SU-DHL-6 (cell line): ENCODE measurements at regions not wholly inside any gene's neighbourhood (a gene's known extent, or its start where the extent isn't known, plus 50 kb on each side); places are given as distances from the start of the nearest gene placed in this dataset.

Experiments used
- H2AFZ ChIP-seq: fragments of 200-600 bp; sonication (generic); 2 replicates; pipeline ENCODE4 v1.6.1; 2014; ENCODE audit warnings: low read depth, mild to moderate bottlenecking, moderate library complexity, mixed read lengths, antibody characterized with exemption, low read length; ENCODE audit not compliant: severe bottlenecking
- H3F3A ChIP-seq: fragments of 200-600 bp; shearing (Covaris generic); 2 replicates; pipeline ENCODE4 v1.6.0; 2016; ENCODE audit warnings: antibody characterized with exemption, mild to moderate bottlenecking; ENCODE audit not compliant: insufficient read depth
- H3K27ac ChIP-seq: fragments of 200-600 bp; sonication (generic); 2 replicates; pipeline ENCODE4 v1.5.1; 2016; ENCODE audit warnings: low read depth, mild to moderate bottlenecking, low read length, moderate library complexity, mixed read lengths
- H3K27me3 ChIP-seq: fragments of 200-600 bp; sonication (generic), shearing (Covaris generic); 2 replicates; pipeline ENCODE4 v1.6.0; 2014; ENCODE audit warnings: mild to moderate bottlenecking, low read length
- H3K36me3 ChIP-seq: fragments of 200-600 bp; sonication (generic); 2 replicates; pipeline ENCODE4 v1.6.1; 2014; ENCODE audit warnings: mild to moderate bottlenecking, low read length, mixed read lengths
- H3K4me2 ChIP-seq: fragments of 300-600, 200-600 bp; shearing (Covaris generic), sonication (generic); 2 replicates; pipeline ENCODE4 v1.6.0; 2014; ENCODE audit warnings: low read length, low read depth, mild to moderate bottlenecking; ENCODE audit not compliant: poor library complexity, severe bottlenecking
- H3K4me3 ChIP-seq: fragments of 200-600 bp; sonication (generic); 2 replicates; pipeline ENCODE4 v1.5.1; 2014; ENCODE audit warnings: antibody characterized with exemption, low read length, mild to moderate bottlenecking, mixed read lengths; ENCODE audit not compliant: insufficient read depth, poor library complexity, severe bottlenecking
- H3K79me2 ChIP-seq: fragments of 200-600 bp; sonication (generic); 2 replicates; pipeline ENCODE4 v1.6.1; 2014; ENCODE audit warnings: mild to moderate bottlenecking, low read length, moderate library complexity; ENCODE audit not compliant: insufficient read depth
- H3K9ac ChIP-seq: fragments of 200-600 bp; sonication (generic); 2 replicates; pipeline ENCODE4 v1.7.0; 2014; ENCODE audit warnings: mild to moderate bottlenecking, low read length
- H3K9me2 ChIP-seq: fragments of 200-600 bp; sonication (generic); replicated peaks from 2 replicates; pipeline ENCODE4 v1.6.1; 2014; ENCODE audit warnings: low read length; ENCODE audit not compliant: insufficient read depth
- H3K9me3 ChIP-seq: fragments of 200-600 bp; sonication (generic); 2 replicates; pipeline ENCODE4 v1.6.1; 2014; ENCODE audit warnings: low read length, mixed read lengths; ENCODE audit not compliant: insufficient read depth
- H4K20me1 ChIP-seq: fragments of 200-600 bp; sonication (generic); 2 replicates; pipeline ENCODE4 v1.6.1; 2014; ENCODE audit warnings: low read depth, mild to moderate bottlenecking, antibody characterized with exemption, low read length, moderate library complexity, mixed read lengths
- EZH2phosphoT487 ChIP-seq: fragments of 200-600 bp; sonication (generic), shearing (Covaris generic); conservative IDR thresholded peaks from 2 replicates; pipeline ENCODE4 v1.6.1; 2018; ENCODE audit warnings: mild to moderate bottlenecking, antibody characterized with exemption, low read length, moderate library complexity, mixed read lengths
- TF ChIP-seq, protein P1 (sequence below): fragments of 200-600 bp; sonication (generic); IDR thresholded peaks from one replicate; pipeline ENCODE4 v1.5.1; 2017; ENCODE audit warnings: antibody characterized with exemption, mild to moderate bottlenecking, low read length, moderate library complexity; ENCODE audit not compliant: insufficient read depth, poor library complexity, severe bottlenecking

- no peak overlapping the region for H3K27ac ChIP-seq
- no peaks in the 10 kb centered on the region for H3F3A ChIP-seq
- H3K36me3 ChIP-seq: no peaks in the 10 kb centered on the region
- H3K9me3 ChIP-seq: no peaks in the 10 kb centered on the region
- H4K20me1 ChIP-seq: no peaks in the 10 kb centered on the region
- no peaks in the 10 kb centered on the region for H3K27me3 ChIP-seq
- TF ChIP-seq, protein P1, sequence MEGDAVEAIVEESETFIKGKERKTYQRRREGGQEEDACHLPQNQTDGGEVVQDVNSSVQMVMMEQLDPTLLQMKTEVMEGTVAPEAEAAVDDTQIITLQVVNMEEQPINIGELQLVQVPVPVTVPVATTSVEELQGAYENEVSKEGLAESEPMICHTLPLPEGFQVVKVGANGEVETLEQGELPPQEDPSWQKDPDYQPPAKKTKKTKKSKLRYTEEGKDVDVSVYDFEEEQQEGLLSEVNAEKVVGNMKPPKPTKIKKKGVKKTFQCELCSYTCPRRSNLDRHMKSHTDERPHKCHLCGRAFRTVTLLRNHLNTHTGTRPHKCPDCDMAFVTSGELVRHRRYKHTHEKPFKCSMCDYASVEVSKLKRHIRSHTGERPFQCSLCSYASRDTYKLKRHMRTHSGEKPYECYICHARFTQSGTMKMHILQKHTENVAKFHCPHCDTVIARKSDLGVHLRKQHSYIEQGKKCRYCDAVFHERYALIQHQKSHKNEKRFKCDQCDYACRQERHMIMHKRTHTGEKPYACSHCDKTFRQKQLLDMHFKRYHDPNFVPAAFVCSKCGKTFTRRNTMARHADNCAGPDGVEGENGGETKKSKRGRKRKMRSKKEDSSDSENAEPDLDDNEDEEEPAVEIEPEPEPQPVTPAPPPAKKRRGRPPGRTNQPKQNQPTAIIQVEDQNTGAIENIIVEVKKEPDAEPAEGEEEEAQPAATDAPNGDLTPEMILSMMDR: no peak
- no peak for TF ChIP-seq EZH2phosphoT487
- H3K79me2 ChIP-seq: no peaks in the 10 kb centered on the region
- no peak overlapping the region for H2AFZ ChIP-seq
- H3K4me2 ChIP-seq: no peak overlapping the region
- H3K9me2 ChIP-seq: no peaks in the 10 kb centered on the region
- no peak overlapping the region for H3K4me3 ChIP-seq
- H3K9ac ChIP-seq: no peak overlapping the region
Observed at GRCh38 chr14:34222867-34223266, 239.2 kb downstream of the SPTSSA start.

GRCh38 chr14:34222122-34222521 lies 239.9 kb downstream of the SPTSSA start:
- no peak overlapping the region for H3K27ac ChIP-seq
- no peak overlapping the region for H3K4me2 ChIP-seq
- no peak overlapping the region for H2AFZ ChIP-seq
- H3F3A ChIP-seq: no peaks in the 10 kb centered on the region
- TF ChIP-seq EZH2phosphoT487: no peak
- TF ChIP-seq, protein P1: no peak
- no peaks in the 10 kb centered on the region for H4K20me1 ChIP-seq
- no peak overlapping the region for H3K4me3 ChIP-seq
- H3K9ac ChIP-seq: no peak overlapping the region
- no peaks in the 10 kb centered on the region for H3K27me3 ChIP-seq
- no peaks in the 10 kb centered on the region for H3K79me2 ChIP-seq
- H3K9me3 ChIP-seq: no peaks in the 10 kb centered on the region
- H3K36me3 ChIP-seq: no peaks in the 10 kb centered on the region
- no peaks in the 10 kb centered on the region for H3K9me2 ChIP-seq

GRCh38 chr14:34220921-34221320 lies 241.1 kb downstream of the SPTSSA start:
- no peak overlapping the region for H3K27ac ChIP-seq
- no peak overlapping the region for H2AFZ ChIP-seq
- H3K79me2 ChIP-seq: no peaks in the 10 kb centered on the region
- H3K9me2 ChIP-seq: no peaks in the 10 kb centered on the region
- no peaks in the 10 kb centered on the region for H3K36me3 ChIP-seq
- H3K4me2 ChIP-seq: no peak overlapping the region
- H3K9me3 ChIP-seq: no peaks in the 10 kb centered on the region
- H3F3A ChIP-seq: no peaks in the 10 kb centered on the region
- no peaks in the 10 kb centered on the region for H3K27me3 ChIP-seq
- H3K4me3 ChIP-seq: no peak overlapping the region
- no peak for TF ChIP-seq EZH2phosphoT487
- TF ChIP-seq, protein P1: no peak
- no peaks in the 10 kb centered on the region for H4K20me1 ChIP-seq
- no peak overlapping the region for H3K9ac ChIP-seq

DNA sequence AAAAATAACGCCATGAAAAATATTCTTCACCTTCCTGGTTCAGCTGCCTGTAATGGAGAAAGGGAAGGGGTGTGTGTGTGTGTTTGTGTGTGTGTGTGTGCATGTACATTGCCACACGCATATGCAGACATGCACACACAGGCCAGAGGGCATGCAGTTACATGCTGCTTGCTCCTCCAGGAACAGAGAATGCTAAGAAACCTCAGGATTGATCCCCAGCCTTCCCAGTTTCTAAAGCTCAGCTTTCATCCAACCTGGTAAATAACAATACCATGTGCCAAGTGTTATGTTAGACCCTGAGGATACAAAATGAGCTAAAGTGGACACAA lies 241.7 kb downstream of the SPTSSA start:
- no peak overlapping the region for H2AFZ ChIP-seq
- H3F3A ChIP-seq: no peaks in the 10 kb centered on the region
- no peak overlapping the region for H3K4me3 ChIP-seq
- no peaks in the 10 kb centered on the region for H3K27me3 ChIP-seq
- no peaks in the 10 kb centered on the region for H3K79me2 ChIP-seq
- no peak overlapping the region for H3K27ac ChIP-seq
- H3K9ac ChIP-seq: no peak overlapping the region
- no peak overlapping the region for H3K4me2 ChIP-seq
- TF ChIP-seq, protein P1: no peak
- TF ChIP-seq EZH2phosphoT487: no peak
- H3K9me2 ChIP-seq: no peaks in the 10 kb centered on the region
- H3K9me3 ChIP-seq: no peaks in the 10 kb centered on the region
- no peaks in the 10 kb centered on the region for H3K36me3 ChIP-seq
- H4K20me1 ChIP-seq: no peaks in the 10 kb centered on the region
